ENCODE measurements at regions not wholly inside any gene's neighbourhood (a gene's known extent, or its start where the extent isn't known, plus 50 kb on each side); places are given as distances from the start of the nearest gene placed in this dataset.

DNA sequence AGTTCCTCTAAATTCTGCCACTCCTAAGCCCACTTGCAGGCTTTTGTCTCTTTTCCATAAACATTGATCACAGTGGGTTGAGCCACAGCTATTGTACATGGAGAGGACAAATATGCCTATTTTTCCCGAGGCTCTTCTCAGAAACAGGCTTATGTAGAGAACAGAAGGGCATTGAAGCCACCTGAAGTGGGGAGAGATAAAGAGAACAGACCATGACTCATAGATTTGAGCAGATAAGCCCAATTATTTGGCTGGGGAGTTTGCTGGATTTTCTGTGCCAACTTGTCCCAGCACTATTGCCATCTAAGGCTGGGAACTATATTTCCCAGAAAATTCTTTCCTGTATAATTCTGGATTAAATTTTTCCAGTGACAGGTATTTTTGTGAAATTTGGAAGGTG, 446.1 kb upstream of the RPS6KA3 start:
- H4K20me1 ChIP-seq (ENCODE audit: insufficient read depth, poor library complexity, severe bottlenecking) = no peaks in the 10 kb centered on the region
- H3K79me2 ChIP-seq = no peaks in the 10 kb centered on the region
- TF ChIP-seq EZH2 (IDR thresholded peaks at IDR 0.05; ENCODE audit: borderline replicate concordance) (no peak), EZH2phosphoT487 (IDR thresholded peaks at IDR 0.05; ENCODE audit: low read depth, severe bottlenecking, unreplicated experiment) (no peak)
- TF ChIP-seq, protein P1, sequence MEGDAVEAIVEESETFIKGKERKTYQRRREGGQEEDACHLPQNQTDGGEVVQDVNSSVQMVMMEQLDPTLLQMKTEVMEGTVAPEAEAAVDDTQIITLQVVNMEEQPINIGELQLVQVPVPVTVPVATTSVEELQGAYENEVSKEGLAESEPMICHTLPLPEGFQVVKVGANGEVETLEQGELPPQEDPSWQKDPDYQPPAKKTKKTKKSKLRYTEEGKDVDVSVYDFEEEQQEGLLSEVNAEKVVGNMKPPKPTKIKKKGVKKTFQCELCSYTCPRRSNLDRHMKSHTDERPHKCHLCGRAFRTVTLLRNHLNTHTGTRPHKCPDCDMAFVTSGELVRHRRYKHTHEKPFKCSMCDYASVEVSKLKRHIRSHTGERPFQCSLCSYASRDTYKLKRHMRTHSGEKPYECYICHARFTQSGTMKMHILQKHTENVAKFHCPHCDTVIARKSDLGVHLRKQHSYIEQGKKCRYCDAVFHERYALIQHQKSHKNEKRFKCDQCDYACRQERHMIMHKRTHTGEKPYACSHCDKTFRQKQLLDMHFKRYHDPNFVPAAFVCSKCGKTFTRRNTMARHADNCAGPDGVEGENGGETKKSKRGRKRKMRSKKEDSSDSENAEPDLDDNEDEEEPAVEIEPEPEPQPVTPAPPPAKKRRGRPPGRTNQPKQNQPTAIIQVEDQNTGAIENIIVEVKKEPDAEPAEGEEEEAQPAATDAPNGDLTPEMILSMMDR (IDR thresholded peaks at IDR 0.05; ENCODE audit: poor library complexity) = no peak
- no peaks in the 10 kb centered on the region for H3K36me3 ChIP-seq (replicated peaks; ENCODE audit: insufficient read depth, low read depth)
- no peak overlapping the region for H3K4me3 ChIP-seq
- whole genome bisulfite sequencing (ENCODE audit: low lambda C conversion rate, missing lambda C conversion rate) = 13% methylated on average over 1 of the region's 1 CpG
- H3K4me2 ChIP-seq = no peak overlapping the region
- no peaks in the 10 kb centered on the region for H3K4me1 ChIP-seq (ENCODE audit: insufficient read depth)
- no peak overlapping the region for H3K27ac ChIP-seq
- H3K9me2 ChIP-seq (replicated peaks; ENCODE audit: insufficient read depth) = no peaks in the 10 kb centered on the region
- no peaks in the 10 kb centered on the region for H3K27me3 ChIP-seq
- no peak overlapping the region for H2AFZ ChIP-seq
- no peak for DNase-seq (ENCODE audit: low spot score)
- H3K9me3 ChIP-seq (ENCODE audit: low read depth) = no peaks in the 10 kb centered on the region

DNA sequence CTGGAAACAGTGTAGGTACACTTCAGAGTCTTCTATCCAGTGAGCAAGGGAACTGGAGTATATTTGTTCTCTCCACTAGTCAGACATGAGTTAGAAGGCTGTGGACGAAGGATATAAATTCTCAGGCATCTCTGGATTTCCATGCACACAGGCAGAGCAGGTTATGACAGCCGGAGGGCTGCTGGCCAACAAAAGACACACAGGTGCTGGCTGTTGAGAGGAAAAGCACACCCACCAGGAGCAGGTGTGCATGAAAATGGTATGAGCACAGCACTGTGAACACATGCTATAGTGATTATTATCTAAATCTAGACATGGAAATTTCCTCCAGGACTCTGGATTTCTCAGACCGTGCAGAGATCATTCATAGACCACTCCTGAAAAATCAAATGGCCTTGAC, 444.7 kb upstream of the RPS6KA3 start:
- H3K4me2 ChIP-seq = no peak overlapping the region
- no peak overlapping the region for H2AFZ ChIP-seq
- H3K4me1 ChIP-seq (ENCODE audit: insufficient read depth) = no peaks in the 10 kb centered on the region
- H3K36me3 ChIP-seq (replicated peaks; ENCODE audit: insufficient read depth, low read depth) = no peaks in the 10 kb centered on the region
- H4K20me1 ChIP-seq (ENCODE audit: insufficient read depth, poor library complexity, severe bottlenecking) = no peaks in the 10 kb centered on the region
- H3K4me3 ChIP-seq = no peak overlapping the region
- H3K27ac ChIP-seq = no peak overlapping the region
- H3K27me3 ChIP-seq = no peaks in the 10 kb centered on the region
- 60% methylated on average over 3 of the region's 3 CpGs for WGBS (ENCODE audit: low lambda C conversion rate, missing lambda C conversion rate)
- no peaks in the 10 kb centered on the region for H3K9me2 ChIP-seq (replicated peaks; ENCODE audit: insufficient read depth)
- DNase-seq (ENCODE audit: low spot score) = no peak
- no peaks in the 10 kb centered on the region for H3K79me2 ChIP-seq
- no peaks in the 10 kb centered on the region for H3K9me3 ChIP-seq (ENCODE audit: low read depth)
- TF ChIP-seq EZH2 (IDR thresholded peaks at IDR 0.05; ENCODE audit: borderline replicate concordance) (no peak), EZH2phosphoT487 (IDR thresholded peaks at IDR 0.05; ENCODE audit: low read depth, severe bottlenecking, unreplicated experiment) (no peak)
- TF ChIP-seq, protein P1 (IDR thresholded peaks at IDR 0.05; ENCODE audit: poor library complexity) = no peak

DNA sequence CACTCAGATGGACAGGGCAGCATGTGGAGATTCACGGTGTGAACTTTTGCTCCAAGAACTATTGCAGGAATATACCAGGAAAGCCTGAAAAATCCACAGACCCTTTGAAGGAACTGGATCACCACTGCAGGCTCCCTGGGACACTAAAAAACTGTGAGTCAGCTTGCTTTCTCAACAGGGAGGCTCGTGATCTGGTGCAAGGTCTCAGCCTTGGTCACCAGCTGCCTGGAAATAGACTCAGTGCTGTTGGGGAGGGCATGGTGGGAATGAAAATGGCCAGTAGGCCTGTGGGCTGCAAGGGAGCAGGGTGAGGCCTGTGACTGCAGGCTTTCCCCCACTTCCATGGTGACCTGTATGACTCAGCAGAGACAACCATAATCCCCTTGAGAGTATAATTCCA, 426.4 kb upstream of the RPS6KA3 start:
- no peak overlapping the region for H3K27ac ChIP-seq
- H3K9me3 ChIP-seq (ENCODE audit: low read depth) = no peaks in the 10 kb centered on the region
- no peaks in the 10 kb centered on the region for H3K79me2 ChIP-seq
- WGBS (ENCODE audit: low lambda C conversion rate, missing lambda C conversion rate) = 67% methylated on average over 2 of the region's 2 CpGs
- H4K20me1 ChIP-seq (ENCODE audit: insufficient read depth, poor library complexity, severe bottlenecking) = no peaks in the 10 kb centered on the region
- no peaks in the 10 kb centered on the region for H3K9me2 ChIP-seq (replicated peaks; ENCODE audit: insufficient read depth)
- DNase-seq (ENCODE audit: low spot score) = no peak
- TF ChIP-seq EZH2 (IDR thresholded peaks at IDR 0.05; ENCODE audit: borderline replicate concordance) (no peak), EZH2phosphoT487 (IDR thresholded peaks at IDR 0.05; ENCODE audit: low read depth, severe bottlenecking, unreplicated experiment) (no peak)
- TF ChIP-seq, protein P1 (IDR thresholded peaks at IDR 0.05; ENCODE audit: poor library complexity) = no peak
- H3K4me2 ChIP-seq = no peak overlapping the region
- H2AFZ ChIP-seq = no peak overlapping the region
- H3K36me3 ChIP-seq (replicated peaks; ENCODE audit: insufficient read depth, low read depth) = no peaks in the 10 kb centered on the region
- no peaks in the 10 kb centered on the region for H3K4me1 ChIP-seq (ENCODE audit: insufficient read depth)
- H3K27me3 ChIP-seq = no peaks in the 10 kb centered on the region
- H3K4me3 ChIP-seq = no peak overlapping the region

DNA sequence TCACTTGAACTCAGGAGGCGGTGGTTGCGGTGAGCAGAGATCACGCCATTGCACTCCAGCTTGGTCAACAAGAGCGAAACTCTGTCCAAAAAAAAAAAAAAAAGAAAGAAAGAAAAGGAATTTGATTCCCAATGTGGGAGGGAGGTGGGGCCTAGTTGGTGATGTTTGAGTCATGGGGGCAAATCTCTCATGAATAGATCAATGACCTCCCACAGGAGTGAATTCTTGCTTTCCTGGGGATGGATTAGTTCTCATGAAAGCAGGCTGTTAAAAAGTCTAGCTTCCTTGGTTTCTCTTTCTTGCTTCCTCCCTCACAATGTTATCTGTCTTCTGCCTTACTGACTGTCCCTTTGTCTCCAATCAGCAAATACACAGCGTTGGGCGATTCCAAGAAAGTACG, 419.5 kb upstream of the RPS6KA3 start:
- H3K9me3 ChIP-seq (ENCODE audit: low read depth) = no peaks in the 10 kb centered on the region
- no peak overlapping the region for H3K4me2 ChIP-seq
- WGBS (ENCODE audit: low lambda C conversion rate, missing lambda C conversion rate) = 88% methylated on average over 7 of the region's 7 CpGs
- H3K9me2 ChIP-seq (replicated peaks; ENCODE audit: insufficient read depth) = no peaks in the 10 kb centered on the region
- H3K79me2 ChIP-seq = no peaks in the 10 kb centered on the region
- no peak overlapping the region for H3K27ac ChIP-seq
- no peak for TF ChIP-seq EZH2phosphoT487 (IDR thresholded peaks at IDR 0.05; ENCODE audit: low read depth, severe bottlenecking, unreplicated experiment)
- TF ChIP-seq EZH2 (IDR thresholded peaks at IDR 0.05; ENCODE audit: borderline replicate concordance) = no peak
- TF ChIP-seq, protein P1 (IDR thresholded peaks at IDR 0.05; ENCODE audit: poor library complexity) = no peak
- H2AFZ ChIP-seq = no peak overlapping the region
- H4K20me1 ChIP-seq (ENCODE audit: insufficient read depth, poor library complexity, severe bottlenecking) = no peaks in the 10 kb centered on the region
- DNase-seq (ENCODE audit: low spot score) = no peak
- no peak overlapping the region for H3K4me3 ChIP-seq
- no peaks in the 10 kb centered on the region for H3K36me3 ChIP-seq (replicated peaks; ENCODE audit: insufficient read depth, low read depth)
- H3K4me1 ChIP-seq (ENCODE audit: insufficient read depth) = no peaks in the 10 kb centered on the region
- no peaks in the 10 kb centered on the region for H3K27me3 ChIP-seq

Measured in hepatocyte (in vitro differentiated cells).